GM18505 (cell line): ENCODE measurements at regions not wholly inside any gene's neighbourhood (a gene's known extent, or its start where the extent isn't known, plus 50 kb on each side); places are given as distances from the start of the nearest gene placed in this dataset.

ENCODE experiments used
- ATAC-seq: cut with Tn5 transposase; IDR thresholded peaks from one replicate; pipeline ENCODE4 v1.9.1; 2021; ENCODE audit not compliant: unreplicated experiment
- POLR2A ChIP-seq: IDR thresholded peaks from 4 replicates; pipeline ENCODE4 v1.6.1; 2011; ENCODE audit warnings: borderline replicate concordance; ENCODE audit not compliant: insufficient read depth, insufficient read length; ENCODE audit errors: extremely low read depth

DNA sequence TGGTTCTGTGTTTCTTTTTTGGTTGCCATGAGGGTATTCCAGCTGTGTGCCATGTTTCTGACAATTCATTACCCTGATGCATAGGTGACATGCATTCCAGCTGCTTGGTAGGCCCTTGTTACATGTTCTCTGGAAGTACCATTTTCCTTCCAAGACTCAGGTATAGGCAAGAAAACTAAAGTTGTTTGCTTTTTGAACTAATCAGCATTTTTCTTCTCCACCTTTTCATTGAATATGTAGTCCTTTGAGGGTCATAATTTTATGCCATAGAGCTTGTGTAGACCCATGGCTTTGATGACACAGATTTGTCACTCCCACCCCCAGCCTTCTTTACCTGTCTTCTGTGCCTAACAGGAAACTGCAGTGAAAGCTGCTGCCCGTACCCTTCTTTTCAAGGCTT lies 339.2 kb downstream of the MED10 start:
- no peak for TF ChIP-seq POLR2A
- ATAC-seq = no peak

DNA sequence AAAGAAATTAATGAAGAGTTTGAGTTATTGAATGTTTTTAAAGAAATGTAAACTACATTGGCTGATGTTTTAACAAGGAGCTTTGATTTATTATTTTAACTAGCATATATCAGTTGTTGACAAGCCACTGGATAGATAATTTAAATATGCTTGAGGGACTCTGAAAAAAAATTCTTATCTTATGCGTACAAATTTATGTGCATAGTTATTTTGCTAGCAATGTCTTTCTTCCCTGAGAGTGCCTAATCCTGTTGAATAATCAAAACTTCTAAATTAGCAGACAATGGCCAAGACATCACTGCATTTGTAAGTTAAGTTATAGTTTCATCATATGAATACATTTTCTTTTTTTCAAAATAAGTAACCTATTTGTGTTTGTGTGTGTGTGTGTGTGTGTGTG lies 342.3 kb downstream of the MED10 start:
- no peak for ATAC-seq
- TF ChIP-seq POLR2A = no peak

DNA sequence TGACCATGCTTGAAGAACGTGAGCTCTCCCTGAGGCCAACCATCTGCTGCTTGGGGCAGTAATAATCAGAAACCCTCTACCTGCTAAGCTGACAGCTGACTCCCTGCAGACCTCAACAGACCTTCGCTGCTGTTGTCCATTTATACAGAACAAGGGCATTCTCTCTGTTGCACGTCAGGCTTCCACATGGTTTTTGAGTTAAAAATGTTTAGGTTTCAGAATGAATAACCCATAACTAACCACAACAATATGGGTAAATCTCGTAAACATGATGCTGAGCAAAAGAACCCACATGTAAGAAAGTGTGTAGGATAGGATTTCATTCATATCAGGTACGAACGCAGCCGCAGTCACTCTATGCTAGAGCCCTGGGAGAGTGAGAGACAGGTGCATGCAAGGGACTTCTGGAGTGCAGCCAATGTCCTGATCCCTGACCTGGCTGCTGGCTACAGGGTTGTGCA lies 348.5 kb downstream of the MED10 start:
- ATAC-seq = no peak
- TF ChIP-seq POLR2A = no peak

DNA sequence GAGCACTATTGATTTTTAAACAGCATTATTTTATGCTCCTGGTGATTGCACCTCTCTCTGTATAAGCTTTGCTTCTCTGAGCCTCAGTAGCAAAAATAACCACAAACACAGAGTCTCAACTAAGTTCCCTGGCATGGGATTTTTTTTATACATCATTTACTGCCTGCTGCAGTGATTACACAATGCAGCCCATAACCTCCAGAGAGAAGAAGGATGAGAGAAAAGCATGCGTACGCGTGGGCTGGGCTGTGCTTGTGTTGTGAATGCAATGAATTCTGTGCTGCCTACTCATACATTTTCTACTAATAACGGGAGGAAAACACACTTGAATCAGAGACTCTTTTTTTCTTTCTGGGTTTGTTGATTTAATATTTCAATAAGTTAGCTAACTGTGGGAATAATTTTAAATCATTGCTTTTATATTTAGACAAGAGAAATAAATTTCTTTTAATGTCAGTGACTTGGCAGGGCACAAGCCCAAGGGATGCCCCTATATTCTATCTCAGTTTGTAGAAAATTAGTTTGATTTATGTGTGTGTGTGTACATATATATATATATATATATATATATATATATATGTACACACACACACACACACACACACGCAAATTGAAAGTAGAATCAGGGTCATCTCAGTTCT lies 351.5 kb downstream of the MED10 start:
- ATAC-seq = no peak
- TF ChIP-seq POLR2A = no peak

DNA sequence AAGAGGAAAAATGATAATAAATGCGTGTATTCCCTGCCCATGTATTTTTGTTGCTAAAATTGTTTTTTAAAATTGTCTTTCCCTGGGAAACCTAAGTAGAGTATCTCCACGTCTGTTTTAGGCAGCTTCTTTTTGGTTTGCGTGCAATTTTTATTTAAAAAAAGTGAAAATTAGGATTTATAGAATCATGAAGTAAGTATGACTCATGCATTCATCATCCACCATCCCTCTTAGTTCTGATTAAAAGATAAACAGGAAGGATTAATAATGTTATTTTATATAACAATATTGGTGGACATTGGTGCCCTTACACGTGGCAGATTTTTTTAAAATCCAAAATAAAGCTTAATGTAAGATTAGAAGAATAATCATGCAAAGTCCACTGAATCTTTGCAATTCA lies 358.7 kb downstream of the MED10 start:
- no peak for ATAC-seq
- TF ChIP-seq POLR2A = no peak

DNA sequence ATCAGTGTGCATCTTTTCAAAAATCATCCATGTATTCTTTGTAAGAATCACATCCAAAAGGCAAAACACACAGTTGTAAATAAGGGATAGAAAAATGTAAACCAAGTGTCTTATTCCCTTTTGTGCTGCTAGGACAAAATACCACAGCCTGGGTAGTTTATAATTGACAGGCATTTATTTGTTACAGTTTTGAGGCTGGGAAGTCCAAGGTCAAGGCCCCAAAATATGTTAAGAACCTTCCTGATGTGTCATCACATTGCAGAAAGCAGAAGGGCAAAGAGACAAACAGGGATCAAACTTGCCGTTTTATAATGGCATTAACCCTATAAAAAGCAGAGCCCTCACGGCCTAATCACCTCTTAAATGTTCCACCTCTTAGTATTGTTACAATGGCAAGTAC lies 364.8 kb downstream of the MED10 start:
- TF ChIP-seq POLR2A = no peak
- ATAC-seq = no peak

DNA sequence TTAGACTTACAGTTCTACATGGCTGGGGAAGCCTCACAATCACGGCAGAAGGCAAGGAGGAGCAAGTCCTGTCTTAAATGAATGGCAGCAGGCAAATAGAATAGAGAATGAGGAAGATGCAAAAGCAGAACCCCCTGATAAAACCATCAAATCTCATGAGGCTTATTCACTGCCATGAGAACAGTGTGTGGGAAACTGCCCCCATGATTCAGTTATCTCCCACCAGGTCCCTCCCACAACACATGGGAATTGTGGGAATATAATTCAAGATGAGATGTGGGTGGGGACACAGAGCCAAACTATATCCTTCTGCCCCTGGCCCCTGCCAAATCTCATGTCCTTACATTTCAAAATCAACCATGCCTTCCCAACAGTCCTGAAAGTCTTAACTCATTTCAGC lies 367.1 kb downstream of the MED10 start:
- no peak for ATAC-seq
- TF ChIP-seq POLR2A = no peak

DNA sequence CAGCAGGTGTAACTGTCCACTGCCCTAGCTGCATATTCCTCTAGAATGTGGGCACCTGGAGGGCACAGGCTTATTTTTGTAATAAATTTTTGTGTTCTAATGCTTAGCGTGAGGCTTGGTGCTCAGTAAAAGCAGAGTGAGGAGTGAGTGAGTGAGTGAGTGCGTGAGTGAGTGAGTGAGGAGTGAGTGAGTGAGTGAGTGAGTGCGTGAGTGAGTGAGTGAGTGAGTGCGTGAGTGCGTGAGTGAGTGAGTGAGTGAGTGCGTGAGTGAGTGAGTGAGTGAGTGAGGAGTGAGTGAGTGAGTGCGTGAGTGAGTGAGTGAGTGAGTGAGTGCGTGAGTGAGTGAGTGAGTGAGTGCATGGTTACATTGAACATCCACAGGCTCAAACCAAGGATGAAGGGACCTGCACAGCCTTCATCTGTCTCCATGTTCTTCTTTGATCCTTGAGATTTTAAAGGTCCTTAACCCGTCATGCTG lies 371.5 kb downstream of the MED10 start:
- no peak for TF ChIP-seq POLR2A
- no peak for ATAC-seq

DNA sequence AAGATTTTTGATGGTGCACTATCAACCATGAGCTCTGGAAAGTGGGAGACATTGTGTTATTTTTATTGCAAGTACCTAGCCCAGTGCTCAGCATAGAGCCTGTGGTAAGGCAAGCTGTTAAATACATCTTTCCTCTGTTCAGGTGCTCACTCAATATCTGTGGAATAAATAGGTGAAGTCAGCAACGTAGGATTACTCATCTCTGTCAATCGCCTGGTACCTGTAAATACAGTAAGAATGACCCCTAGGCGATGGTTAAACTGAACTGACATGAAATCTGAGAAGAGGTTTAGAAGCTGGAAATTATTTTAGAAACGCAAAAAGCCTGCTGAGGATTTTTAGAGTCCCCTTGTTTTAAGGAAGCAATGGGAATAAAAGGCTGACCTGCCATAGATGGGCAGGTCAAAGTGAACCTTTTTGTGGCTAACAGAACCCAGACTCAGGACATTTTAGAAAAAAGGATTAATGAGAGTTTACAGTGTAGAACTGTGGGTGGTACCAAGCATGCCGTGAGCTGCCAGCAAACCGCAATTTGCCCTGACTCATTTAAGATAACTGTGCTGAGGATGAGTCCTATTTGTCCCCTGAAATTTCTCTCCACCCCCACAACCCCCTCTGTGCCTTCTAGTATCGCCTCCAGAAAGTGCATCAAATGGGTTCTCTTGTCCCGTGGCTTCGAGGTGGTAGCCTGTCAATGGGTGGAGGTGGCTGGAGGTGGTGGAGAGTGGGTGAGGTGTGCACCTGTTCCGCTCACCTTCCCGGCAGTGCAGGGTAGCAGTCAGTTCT lies 375.1 kb downstream of the MED10 start:
- no peak for TF ChIP-seq POLR2A
- no peak for ATAC-seq

DNA sequence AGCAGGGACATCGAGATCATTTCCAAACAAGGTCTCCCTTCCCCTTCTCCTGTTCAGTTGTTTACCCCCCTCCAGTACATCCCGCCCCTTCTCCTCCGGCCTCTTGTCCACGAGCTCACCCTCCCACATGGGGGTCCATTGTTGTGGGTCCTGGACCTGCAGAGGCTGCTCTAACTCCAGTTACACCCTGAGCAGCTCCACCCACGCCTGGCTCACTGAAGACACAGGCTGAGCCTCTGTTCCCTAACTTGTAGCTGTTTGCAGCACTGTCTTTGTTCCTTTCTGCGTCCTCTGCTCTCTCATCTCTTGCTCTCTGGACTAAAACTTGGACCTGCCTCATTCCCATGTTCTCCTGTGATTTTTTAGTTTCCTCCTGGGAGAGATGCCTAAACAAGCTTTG lies 377.5 kb downstream of the MED10 start:
- TF ChIP-seq POLR2A = no peak
- ATAC-seq = no peak

DNA sequence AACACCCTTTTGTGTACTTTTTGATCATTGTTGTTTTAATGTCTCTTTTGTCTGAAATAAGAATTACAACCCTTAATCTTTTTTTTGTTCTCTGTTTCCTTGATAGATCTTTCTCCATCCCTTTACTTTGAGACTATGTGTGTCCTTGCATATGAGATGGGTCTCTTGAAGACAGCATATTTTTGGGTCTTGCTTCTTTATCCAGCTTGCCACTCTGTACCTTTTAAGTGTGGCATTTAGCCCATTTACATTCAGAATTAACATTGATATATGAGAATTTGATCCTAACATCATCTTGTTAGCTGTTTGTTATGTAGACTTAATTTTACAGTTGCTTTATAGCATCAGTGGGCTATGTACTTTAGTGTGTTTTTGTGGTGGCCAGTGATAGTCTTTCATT lies 382.5 kb downstream of the MED10 start:
- no peak for ATAC-seq
- TF ChIP-seq POLR2A = no peak

DNA sequence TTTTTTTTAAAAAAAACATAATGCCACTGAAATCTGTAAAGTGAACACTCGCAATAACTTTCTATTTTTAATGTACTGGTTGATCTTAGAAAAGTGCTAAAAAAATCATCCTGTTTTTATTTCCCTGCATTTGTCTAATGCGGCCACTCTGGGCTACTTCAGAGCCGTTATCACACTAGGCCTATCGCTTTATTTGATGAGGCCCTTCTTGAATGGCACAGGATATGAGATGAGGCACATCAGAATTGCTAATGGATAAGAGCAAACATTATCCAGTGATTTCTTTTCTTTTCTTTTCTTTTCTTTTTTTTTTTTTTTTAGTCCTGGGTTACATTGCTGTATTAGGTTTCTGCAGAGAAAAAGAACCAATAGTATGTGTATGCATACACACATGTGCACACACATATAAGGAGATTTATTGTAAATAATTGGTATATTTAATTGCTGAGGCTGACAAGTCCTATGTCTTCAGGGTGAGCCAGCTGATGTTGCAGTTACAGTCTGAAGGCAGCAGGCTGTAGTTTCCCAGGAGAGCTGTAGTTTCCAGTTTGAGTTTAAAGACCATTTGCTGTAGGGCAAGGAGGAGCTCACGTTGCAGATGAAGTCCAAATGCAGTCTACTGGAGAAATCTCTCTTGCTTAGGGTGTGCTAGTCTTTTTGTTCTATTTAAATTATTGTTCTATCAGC lies 391.7 kb downstream of the MED10 start:
- ATAC-seq = no peak

DNA sequence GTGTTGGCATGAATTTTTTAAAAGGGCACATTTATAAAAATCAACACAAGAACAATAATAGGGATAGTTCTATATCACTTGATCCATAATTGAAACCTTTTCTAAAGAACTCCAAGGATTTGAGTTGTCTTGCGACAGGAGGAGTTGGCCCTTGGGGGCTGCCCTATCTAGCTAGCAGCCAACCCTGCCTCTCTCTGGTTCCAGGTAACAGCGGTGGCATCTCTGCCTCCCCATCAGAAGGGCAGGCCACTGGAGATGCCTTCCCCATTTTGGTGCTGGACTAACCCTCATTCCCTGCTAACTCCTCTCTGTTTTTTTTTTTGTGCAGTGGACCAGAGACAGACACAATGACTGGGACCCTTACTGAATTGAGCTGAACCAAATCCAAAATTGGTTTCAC lies 393.0 kb downstream of the MED10 start:
- no peak for TF ChIP-seq POLR2A
- ATAC-seq = no peak

More for the DNA sequence above, 391.7 kb downstream of the MED10 start:
- TF ChIP-seq POLR2A = no peak
